Tibial nerve (tissue), 4 donors: ENCODE measurements at regions not wholly inside any gene's neighbourhood (a gene's known extent, or its start where the extent isn't known, plus 50 kb on each side); places are given as distances from the start of the nearest gene placed in this dataset.

Source experiments
- CTCF ChIP-seq, 5 experiments: fragments of 200-600 bp in 3 of 5; fragments of 450-650 bp in 2 of 5; sonication (generic) in 3 of 5; IDR thresholded peaks; one replicate each; pipeline ENCODE4 v1.5.1; 2016 to 2019; ENCODE audit warnings: antibody characterized with exemption in 5 of 5, mild to moderate bottlenecking in 3 of 5, moderate library complexity in 2 of 5
- EP300 ChIP-seq, 2 donors: sonication (generic); formaldehyde crosslinking; IDR thresholded peaks; one replicate each; pipeline ENCODE4 v1.6.1; 2017; ENCODE audit warnings: antibody characterized with exemption in 2 of 2, mild to moderate bottlenecking in 1 of 2
- POLR2A ChIP-seq, 2 donors: fragments of 450-650 bp; IDR thresholded peaks; one replicate each; pipeline ENCODE4 v1.6.1; 2017; ENCODE audit warnings: antibody characterized with exemption in 2 of 2, mild to moderate bottlenecking in 2 of 2, moderate library complexity in 2 of 2

- TF ChIP-seq CTCF (IDR thresholded peaks at IDR 0.05) (no peak), POLR2A (IDR thresholded peaks at IDR 0.05) (no peak), EP300 (IDR thresholded peaks at IDR 0.05) (no peak)
These were observed 444.9 kb upstream of the FOXG1 start for GRCh38 chr14:28321475-28322244.
